Ectodermal cell (in vitro differentiated cells): ENCODE measurements at regions not wholly inside any gene's neighbourhood (a gene's known extent, or its start where the extent isn't known, plus 50 kb on each side); places are given as distances from the start of the nearest gene placed in this dataset.
"Not testable (repeated sequence)": the region's sequence is repeated elsewhere in the genome, so short reads cannot be mapped to it uniquely, and the experiment has no call there.

Source experiments
- H3K27ac ChIP-seq: 2 replicates; pipeline ENCODE4 v1.7.0; 2013; ENCODE audit warnings: mild to moderate bottlenecking, low read depth, low read length; ENCODE audit not compliant: insufficient read depth, poor library complexity, severe bottlenecking
- H3K27me3 ChIP-seq: 2 replicates; pipeline ENCODE4 v1.7.0; 2013; ENCODE audit warnings: mild to moderate bottlenecking, low read length; ENCODE audit not compliant: insufficient read depth, control insufficient read depth, poor library complexity, severe bottlenecking
- H3K36me3 ChIP-seq: one replicate; pipeline ENCODE4 v1.7.0; 2013; ENCODE audit warnings: low read length; ENCODE audit not compliant: control insufficient read depth, insufficient read depth
- H3K4me1 ChIP-seq: one replicate; pipeline ENCODE4 v1.7.0; 2013; ENCODE audit warnings: low read length; ENCODE audit not compliant: control insufficient read depth, insufficient read depth
- H3K4me3 ChIP-seq: 2 replicates; pipeline ENCODE4 v1.7.0; 2013; ENCODE audit warnings: low read depth, low read length, control low read depth; ENCODE audit not compliant: insufficient read depth
- H3K9me3 ChIP-seq: 2 replicates; pipeline ENCODE4 v1.7.0; 2013; ENCODE audit warnings: mild to moderate bottlenecking, low read length, moderate library complexity; ENCODE audit not compliant: control insufficient read depth
- WGBS, 2 experiments: methylation state at CpG; one replicate each; pipeline ENCODE4 v1.1.7; 2013; ENCODE audit warnings: missing lambda C conversion rate in 2 of 2; 5-methylcytosine and 5-hydroxymethylcytosine counted together

DNA sequence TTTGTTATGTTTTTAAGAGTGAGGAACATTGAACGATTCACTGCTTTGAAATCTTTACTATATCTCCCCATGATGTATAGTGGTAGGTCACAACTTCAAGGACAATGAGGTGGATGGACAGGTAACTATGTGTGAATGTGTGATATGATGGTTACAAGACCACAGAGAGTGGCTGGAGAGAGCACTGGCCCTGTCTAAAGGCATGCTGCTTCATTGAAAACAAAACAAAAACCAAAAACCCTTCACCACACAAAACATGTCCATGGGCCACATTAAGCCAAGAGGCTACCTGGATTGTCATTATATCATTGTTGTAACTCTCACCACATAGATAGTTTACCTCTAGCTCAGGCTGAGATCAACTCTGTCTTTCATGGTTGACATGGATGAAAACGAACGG lies 180.6 kb upstream of the TENT5A start:
- H3K4me3 ChIP-seq, result no peak overlapping the region
- 81 to 98% methylated on average over 3 of the region's 3 CpGs for WGBS, 2 experiments

GRCh38 chr6:81932448-81932847 lies 180.0 kb upstream of the TENT5A start:
- not testable (repeated sequence) for H3K27ac ChIP-seq, H3K27me3 ChIP-seq, H3K4me1 ChIP-seq

More for the DNA sequence above, 180.6 kb upstream of the TENT5A start:
- Histone ChIP-seq H3K27ac (no peak overlapping the region), H3K4me1 (no peaks in the 10 kb centered on the region), H3K9me3 (no peaks in the 10 kb centered on the region), H3K27me3 (no peaks in the 10 kb centered on the region), H3K36me3 (no peaks in the 10 kb centered on the region)

DNA sequence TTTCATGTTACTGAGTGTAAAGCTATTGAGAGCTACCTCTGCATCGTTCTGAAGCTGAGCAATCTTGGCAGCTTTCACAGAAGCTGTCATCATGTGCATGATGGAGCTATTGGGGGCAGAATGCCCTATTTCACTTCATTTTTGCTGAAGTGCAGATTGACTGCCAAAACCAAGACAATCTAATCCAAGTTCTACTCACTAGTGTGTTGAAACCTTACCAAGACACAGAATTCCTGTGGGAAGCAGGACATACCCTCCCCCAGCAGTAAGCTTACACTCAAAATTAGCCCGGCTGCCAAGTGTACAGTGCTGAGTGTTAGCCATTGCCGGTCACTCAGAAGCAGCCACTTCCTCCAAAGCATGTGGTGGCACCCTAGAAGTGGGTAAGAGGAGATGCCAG lies 177.3 kb upstream of the TENT5A start:
- Histone ChIP-seq H3K9me3 (no peaks in the 10 kb centered on the region), H3K4me1 (no peaks in the 10 kb centered on the region), H3K36me3 (no peaks in the 10 kb centered on the region), H3K27ac (no peak overlapping the region), H3K4me3 (no peak overlapping the region), H3K27me3 (no peaks in the 10 kb centered on the region)
- 94 to 97% methylated on average over 3 of the region's 3 CpGs for WGBS, 2 experiments

More at GRCh38 chr6:81932448-81932847, 180.0 kb upstream of the TENT5A start:
- not testable (repeated sequence) for H3K9me3 ChIP-seq, H3K36me3 ChIP-seq, H3K4me3 ChIP-seq

- no peaks in the 10 kb centered on the region for H3K27me3 ChIP-seq
- H3K4me1 ChIP-seq, result no peaks in the 10 kb centered on the region
- no peak overlapping the region for H3K4me3 ChIP-seq
- no peak overlapping the region for H3K27ac ChIP-seq
- no CpG with 5 or more reads among the region's 1 CpG for WGBS, 2 experiments
- H3K36me3 ChIP-seq, result no peaks in the 10 kb centered on the region
- peaks cover 3% of the 10 kb centered on the region for H3K9me3 ChIP-seq
Observed at GRCh38 chr6:81925201-81925600, 172.7 kb upstream of the TENT5A start.

DNA sequence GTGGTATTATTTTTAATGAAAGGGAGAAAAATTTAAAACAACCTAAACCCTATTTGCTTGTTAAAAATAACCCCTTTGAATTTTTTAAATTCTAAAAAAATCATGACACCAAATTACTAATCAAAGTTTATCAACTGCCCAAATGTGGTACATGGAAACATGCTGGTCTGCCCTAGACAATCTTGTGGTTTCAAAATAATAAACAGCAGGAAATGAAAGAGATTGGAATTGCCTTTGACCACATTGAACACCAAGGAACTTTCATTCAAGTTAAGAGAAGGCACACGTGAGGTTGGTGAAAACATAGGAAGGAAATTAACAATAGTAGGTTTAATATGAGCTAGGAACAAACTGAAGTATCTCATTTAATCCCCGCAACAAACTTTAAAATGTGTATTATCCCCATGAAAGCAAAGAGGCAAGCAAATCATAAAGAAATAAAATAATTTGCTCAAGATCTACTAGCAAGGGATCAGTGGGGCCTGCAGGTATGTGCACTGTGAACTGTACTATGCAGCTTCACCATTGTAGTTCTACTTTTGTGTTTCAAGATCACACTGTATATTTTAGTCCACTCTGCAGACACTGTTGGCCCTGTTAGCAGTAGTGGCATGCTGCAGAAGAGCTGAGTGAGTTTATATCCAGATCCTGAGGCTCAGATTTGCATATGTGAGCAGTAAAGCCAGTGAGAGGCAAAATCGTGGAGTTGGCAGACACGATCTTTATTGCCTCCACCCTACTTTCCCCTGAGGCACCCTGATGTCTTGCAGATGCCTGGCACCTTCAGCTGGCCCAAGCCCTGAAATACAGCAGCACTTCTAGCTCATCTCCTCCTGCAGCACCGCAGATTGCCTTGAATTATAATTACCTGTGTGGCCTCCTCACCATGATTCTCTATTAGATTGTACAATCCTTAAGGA lies 157.8 kb upstream of the TENT5A start:
- no peaks in the 10 kb centered on the region for H3K9me3 ChIP-seq
- H3K27ac ChIP-seq, result no peak overlapping the region
- no peak overlapping the region for H3K4me3 ChIP-seq
- 87 to 89% methylated on average over 5 of the region's 5 CpGs for WGBS, 2 experiments
- H3K27me3 ChIP-seq, result no peaks in the 10 kb centered on the region
- no peaks in the 10 kb centered on the region for H3K4me1 ChIP-seq
- no peaks in the 10 kb centered on the region for H3K36me3 ChIP-seq

GRCh38 chr6:81909162-81909561 lies 156.7 kb upstream of the TENT5A start:
- 100% methylated on average over 1 of the region's 2 CpGs; no CpG with 5 or more reads in 1 of the 2 experiments for WGBS, 2 experiments
- no peaks in the 10 kb centered on the region for H3K36me3 ChIP-seq
- no peak overlapping the region for H3K27ac ChIP-seq

GRCh38 chr6:81906709-81907204 lies 154.3 kb upstream of the TENT5A start:
- H3K27me3 ChIP-seq, result no peaks in the 10 kb centered on the region
- H3K36me3 ChIP-seq, result no peaks in the 10 kb centered on the region
- no peak overlapping the region for H3K27ac ChIP-seq
- no peak overlapping the region for H3K4me3 ChIP-seq
- WGBS, 2 experiments, result 71 to 76% methylated on average over 2 of the region's 2 CpGs
- no peaks in the 10 kb centered on the region for H3K9me3 ChIP-seq
- H3K4me1 ChIP-seq, result no peaks in the 10 kb centered on the region

More at GRCh38 chr6:81909162-81909561, 156.7 kb upstream of the TENT5A start:
- Histone ChIP-seq H3K4me3 (no peak overlapping the region), H3K4me1 (no peaks in the 10 kb centered on the region), H3K9me3 (no peaks in the 10 kb centered on the region), H3K27me3 (no peaks in the 10 kb centered on the region)

DNA sequence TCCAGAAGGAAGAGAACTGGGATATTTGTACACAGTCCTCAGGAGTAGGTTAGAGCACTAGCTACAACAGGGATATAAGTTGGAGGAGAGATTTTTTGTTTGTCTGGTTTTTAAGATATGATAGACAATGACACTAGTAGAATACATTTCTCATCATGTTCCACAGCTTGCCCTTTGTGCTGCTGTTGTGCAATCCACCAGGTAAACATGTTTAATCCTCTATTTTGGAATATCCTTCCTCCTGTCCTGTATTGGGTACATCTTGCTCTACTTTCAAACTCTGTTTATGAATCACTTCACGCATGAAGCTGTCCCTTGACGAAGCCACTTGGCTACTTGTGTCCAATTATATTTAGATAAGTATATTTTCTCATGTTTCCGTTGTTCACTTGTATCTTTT lies 153.6 kb upstream of the TENT5A start:
- H3K9me3 ChIP-seq, result no peaks in the 10 kb centered on the region
- 91 to 100% methylated on average over 1 to 3 of the region's 3 CpGs for WGBS, 2 experiments
- H3K27me3 ChIP-seq, result no peaks in the 10 kb centered on the region
- H3K36me3 ChIP-seq, result no peaks in the 10 kb centered on the region
- H3K4me3 ChIP-seq, result no peak overlapping the region
- H3K27ac ChIP-seq, result no peak overlapping the region
- no peaks in the 10 kb centered on the region for H3K4me1 ChIP-seq

GRCh38 chr6:81901551-81901966 lies 149.1 kb upstream of the TENT5A start:
- H3K27ac ChIP-seq, result no peak overlapping the region

DNA sequence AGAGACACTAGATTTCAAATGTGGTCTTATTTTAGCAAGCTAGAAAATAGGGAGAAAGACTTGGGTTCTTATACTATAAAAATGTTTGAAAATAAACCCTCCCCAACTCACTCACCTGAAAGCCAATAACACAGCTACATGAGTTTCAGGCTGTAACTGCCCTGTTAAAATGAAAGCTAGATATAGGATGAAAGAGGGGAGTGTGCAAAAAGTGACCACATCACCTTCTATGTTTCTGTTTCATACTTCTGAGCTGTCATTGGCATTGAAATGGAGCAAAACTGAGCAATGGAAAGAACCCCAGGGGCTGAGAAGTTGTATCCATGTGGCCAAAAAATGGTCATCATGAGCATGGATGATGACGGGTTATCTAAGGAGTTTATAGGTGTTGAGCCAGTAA lies 148.1 kb upstream of the TENT5A start:
- no peaks in the 10 kb centered on the region for H3K27me3 ChIP-seq
- WGBS, 2 experiments, result 89 to 91% methylated on average over 1 of the region's 1 CpG
- no peaks in the 10 kb centered on the region for H3K36me3 ChIP-seq
- no peak overlapping the region for H3K27ac ChIP-seq
- H3K9me3 ChIP-seq, result no peaks in the 10 kb centered on the region
- H3K4me1 ChIP-seq, result peaks cover under 1% of the 10 kb centered on the region
- H3K4me3 ChIP-seq, result no peak overlapping the region

More at GRCh38 chr6:81901551-81901966, 149.1 kb upstream of the TENT5A start:
- 90 to 100% methylated on average over 1 of the region's 1 CpG for WGBS, 2 experiments
- Histone ChIP-seq H3K36me3 (no peaks in the 10 kb centered on the region), H3K9me3 (no peaks in the 10 kb centered on the region), H3K4me3 (no peak overlapping the region), H3K4me1 (no peaks in the 10 kb centered on the region), H3K27me3 (no peaks in the 10 kb centered on the region)
